GM21447 (cell line): ENCODE measurements at regions not wholly inside any gene's neighbourhood (a gene's known extent, or its start where the extent isn't known, plus 50 kb on each side); places are given as distances from the start of the nearest gene placed in this dataset.

Source experiments
- ATAC-seq: cut with Tn5 transposase; IDR thresholded peaks from one replicate; pipeline ENCODE4 v1.9.1; 2021; ENCODE audit not compliant: unreplicated experiment

GRCh38 chr10:6305401-6306321 is 102.9 kb downstream of the PFKFB3 start:
- no peak for ATAC-seq

GRCh38 chr10:6306917-6307316 is 104.2 kb downstream of the PFKFB3 start:
- no peak for ATAC-seq

GRCh38 chr10:6309816-6310215 is 107.1 kb downstream of the PFKFB3 start:
- ATAC-seq: no peak

DNA sequence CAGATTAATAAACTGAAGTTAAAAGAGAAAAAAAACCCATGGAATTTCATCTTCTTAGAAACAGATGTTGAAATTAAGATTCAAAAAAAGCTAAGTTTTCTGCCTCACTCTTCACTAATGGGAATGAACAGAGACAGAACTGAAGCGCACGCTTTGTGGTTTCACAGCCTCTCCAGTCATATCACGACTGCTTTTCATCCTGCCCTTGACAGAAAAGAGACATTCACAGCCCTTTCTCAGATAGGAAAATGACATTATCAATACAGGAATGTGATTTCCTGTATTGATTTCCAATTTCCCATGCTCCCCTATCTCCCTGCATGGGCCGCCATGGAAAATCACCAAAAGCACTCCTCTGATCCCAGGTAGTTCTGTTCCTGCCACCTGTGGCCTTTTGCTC is 108.2 kb downstream of the PFKFB3 start:
- no peak for ATAC-seq

- no peak for ATAC-seq
Observed at GRCh38 chr10:6311700-6312330, 109.1 kb downstream of the PFKFB3 start.

GRCh38 chr10:6312636-6313035 is 109.9 kb downstream of the PFKFB3 start:
- ATAC-seq: no peak

DNA sequence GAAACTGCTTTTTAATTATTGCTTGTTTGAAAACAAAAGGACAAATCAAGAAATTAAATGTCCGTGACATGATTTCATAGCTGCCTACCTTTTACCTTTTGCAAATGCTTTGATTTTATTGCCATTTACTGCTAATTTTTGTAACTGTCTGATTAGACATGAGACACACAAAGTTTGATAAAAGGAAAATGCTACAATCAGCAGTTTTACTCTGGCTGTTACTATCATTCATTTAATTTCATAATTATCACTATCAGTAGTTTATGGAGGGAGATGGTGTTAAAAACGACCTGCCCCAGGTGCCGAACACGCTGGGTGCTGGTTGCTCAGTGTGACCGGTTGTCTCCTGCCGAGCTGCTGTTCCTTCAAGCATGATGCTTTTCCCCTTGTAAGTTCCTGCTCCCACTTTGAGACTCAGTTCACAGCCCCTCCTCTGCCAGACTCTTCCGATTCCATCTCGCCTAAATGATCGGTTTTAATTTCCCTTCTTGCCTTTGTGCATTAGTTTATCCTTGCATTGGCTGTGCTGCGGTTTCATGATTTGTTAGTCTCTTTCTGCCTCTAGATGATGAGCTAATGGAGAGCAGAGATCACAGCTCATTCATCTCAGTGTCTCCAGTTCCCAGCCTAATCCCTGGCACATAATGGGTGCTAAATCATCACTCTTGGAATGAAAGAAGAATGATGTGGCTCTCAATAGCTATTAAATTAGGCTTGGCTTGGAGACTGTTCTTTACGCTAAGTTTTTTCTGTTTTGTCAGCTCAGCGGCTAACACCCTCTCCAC is 110.6 kb downstream of the PFKFB3 start:
- no peak for ATAC-seq

DNA sequence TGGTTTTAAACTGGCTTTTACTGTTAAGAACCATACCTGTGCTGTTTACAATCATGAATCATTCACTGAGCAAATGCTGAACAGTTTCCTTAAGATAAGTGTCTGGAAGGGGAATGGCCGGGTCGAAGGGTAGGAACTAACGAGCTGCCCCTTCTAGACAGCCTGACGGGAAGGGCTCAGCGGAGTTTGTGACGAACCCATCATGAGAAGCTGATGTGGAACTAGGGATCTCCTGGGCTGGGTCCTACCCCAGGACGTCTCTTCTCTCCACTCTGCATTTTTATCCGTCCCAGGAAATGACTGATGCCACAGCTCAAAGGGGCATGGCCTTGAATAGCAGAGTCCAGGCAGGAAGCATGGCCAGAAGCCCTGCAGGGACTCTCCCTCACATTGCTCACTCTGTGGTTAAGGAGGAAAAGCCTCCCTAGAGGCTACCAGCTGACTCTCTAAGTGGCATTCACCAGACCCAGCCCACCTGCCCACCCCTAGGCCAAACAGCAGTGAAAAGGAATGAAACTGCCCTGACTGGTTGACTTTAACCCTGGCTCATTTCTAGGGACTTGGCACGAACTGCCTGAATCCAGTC is 112.0 kb downstream of the PFKFB3 start:
- ATAC-seq: no peak

DNA sequence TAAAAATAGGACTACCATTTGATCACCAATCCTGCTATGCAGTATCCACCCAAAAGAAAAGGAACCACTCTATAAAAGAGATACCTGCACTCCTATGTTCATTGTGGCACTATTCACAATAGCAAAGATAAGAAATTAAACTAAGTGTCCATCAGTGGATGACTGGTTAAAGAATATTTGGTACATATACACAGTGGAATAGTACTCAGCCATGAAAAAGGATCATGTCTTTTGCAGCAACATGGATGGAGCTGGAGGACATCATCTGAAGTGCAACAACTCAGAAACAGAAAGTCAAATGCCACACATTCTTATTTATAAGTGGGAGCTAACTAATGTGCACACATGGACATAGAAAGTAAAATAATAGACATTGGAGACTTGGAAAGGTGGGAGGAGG is 116.4 kb downstream of the PFKFB3 start:
- no peak for ATAC-seq

DNA sequence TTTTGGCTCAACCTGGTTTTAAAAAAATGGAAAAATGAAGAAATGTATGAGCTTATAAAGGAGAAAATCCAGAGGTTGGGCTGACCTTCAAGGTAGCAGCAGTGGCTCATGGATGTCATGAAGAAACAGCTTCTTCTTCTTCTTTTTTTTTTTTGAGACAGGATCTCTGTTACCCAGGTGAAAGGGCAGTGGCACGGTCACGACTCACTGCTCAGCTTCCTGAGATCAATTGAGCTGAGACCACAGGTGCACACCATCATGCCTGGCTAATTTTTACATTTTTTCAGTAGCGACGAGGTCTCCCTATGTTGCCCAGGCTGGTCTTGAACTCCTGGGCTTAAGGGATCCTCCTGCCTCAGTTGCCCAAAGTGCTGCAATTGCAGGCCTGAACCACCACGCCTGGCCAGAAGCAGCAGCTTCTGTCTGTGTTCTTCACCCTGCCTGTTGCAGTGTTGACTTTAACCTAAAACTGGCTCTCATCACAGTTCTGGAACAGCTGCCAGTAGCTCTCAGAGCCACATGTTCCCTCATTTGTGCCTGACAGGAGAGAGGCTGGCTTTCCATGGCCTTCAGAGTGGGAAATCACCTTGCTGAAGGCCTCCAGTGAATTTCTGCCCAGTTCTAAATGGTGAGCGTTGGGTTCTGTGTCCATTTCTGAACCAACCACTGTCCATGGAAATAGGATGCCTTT is 117.7 kb downstream of the PFKFB3 start:
- peak; percentile 88 for ATAC-seq

GRCh38 chr10:6321880-6322279 is 119.1 kb downstream of the PFKFB3 start:
- ATAC-seq: no peak

DNA sequence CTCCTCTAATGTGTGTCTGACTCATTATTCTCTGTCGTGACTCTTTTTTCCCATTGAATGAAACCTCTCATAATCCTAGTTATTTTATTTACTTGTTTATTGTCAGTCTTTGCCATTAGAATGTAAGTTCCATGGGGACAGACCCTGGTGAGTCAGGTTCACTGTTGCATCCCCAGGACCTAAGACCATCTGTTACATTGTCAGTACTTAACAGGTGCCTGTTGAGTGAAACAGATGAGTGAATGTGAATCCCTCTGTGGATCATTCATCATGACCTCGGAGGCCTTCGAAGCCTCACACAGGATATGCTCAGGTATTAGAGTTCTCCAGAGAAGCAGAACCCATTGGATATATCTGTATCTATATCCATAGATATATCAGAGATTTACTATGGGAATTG is 120.1 kb downstream of the PFKFB3 start:
- ATAC-seq: no peak

GRCh38 chr10:6327961-6328698 is 125.4 kb downstream of the PFKFB3 start:
- ATAC-seq: no peak

DNA sequence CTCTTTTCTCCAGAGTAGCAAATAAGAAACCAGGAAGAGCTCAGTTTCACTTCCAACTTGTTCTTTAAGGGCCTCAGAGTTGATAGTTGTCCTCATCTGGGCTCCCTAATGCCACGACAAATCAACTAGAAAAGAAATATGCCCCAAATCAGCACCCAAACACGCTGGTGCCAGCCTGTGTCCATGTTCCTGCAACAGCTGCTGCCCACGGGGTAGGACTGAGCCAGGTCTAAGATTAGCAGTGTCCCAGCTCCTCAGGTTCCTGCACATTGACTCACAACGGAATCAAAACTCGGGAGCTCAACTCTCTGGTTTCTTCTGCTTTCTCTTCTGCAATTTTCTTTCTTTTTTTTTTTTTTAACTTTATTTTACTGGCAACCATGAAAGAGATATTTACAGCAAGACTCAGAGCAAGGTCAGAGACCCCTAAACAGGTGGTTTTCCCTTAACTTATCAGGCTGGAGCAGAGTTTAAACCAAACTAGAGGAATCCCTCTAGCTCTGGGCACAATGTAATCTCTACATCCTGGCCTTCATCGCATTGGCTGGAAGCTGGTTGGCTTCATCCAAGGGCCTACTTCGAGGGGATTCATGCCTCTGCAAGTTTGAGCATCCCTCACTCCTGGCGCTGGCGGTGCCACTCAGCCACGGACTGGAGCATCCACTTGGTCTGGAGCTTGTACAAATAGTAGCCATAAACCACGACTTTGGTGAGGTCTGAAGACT is 126.1 kb downstream of the PFKFB3 start:
- ATAC-seq: no peak

DNA sequence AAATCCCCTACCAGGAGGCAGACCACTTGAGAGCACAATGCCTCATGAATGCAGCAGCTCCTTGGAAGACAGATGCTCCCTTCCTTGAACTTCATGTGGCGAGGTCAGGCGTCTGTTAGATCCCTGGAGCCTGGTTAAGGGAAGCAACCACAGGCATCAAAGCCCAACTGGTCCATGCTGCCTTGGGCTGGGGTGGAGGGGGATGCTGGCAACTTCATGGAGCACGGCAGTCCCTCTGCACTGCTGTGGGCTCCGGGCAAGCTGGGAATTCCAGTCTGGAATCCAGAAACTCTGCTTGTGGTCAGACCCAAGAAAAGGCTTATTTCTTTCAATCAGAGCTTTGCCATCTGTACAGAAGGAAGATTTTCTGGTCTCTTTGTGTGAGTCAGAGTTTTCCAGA is 130.4 kb downstream of the PFKFB3 start:
- ATAC-seq: no peak

DNA sequence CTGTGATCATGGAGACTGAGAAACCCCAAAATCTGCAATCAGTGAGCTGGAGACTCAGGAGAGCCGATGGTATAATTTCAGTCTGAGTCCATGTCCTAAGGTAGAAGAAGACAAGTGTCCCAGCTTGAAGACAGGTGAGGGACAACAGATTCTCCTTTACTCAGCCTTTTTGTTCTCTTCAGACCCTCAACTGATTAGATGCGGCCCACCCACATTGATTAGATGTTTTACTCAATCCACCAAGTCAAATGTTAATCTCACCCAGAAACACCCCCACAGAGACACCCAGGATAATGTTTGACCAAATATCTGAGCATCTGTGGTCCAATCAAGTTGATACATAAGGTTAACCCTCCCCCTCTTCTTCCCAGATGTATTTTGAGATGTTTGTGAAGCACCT is 131.2 kb downstream of the PFKFB3 start:
- no peak for ATAC-seq

- no peak for ATAC-seq
Observed at GRCh38 chr10:6336016-6336415, 133.3 kb downstream of the PFKFB3 start.

DNA sequence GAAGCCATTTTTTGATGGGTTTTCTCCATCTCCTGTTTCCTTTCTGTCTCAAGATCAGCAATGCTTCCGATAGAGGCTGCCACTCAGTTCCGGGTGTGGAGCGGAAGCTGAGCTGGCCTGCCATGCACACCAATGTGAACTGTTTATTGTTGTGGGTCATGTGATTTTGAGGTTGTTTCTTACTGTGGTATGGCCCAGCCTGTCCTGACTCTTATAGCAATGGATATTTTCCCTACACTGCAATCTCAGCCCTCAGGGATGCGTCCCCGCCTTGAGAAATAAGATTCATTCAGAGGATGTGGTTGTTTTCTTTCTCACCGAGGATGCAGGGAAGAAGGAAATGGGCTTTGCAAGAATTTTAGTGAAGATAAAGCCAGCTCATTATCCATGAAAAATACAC is 134.7 kb downstream of the PFKFB3 start:
- no peak for ATAC-seq

DNA sequence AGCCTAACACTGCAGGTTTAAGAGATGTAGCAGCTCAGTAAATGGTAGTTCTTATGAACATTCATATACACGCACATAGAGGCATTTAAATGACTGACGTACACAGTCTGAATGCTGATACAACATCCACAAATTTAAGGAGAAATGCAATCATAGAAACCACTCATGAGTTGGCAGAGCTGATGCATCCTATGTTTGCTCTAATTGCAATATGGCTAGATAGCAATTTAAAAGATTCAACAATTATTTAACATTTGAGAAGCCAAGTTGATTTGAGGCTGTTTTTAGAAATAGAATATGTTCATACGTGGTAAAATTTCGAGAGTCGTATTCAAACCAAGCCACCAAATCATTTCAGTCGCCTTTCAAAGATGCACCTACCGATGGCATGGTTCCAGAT is 135.6 kb downstream of the PFKFB3 start:
- ATAC-seq: no peak
